NCI-H1105 (cell line): ENCODE measurements at regions not wholly inside any gene's neighbourhood (a gene's known extent, or its start where the extent isn't known, plus 50 kb on each side); places are given as distances from the start of the nearest gene placed in this dataset.

Source experiments
- DNase-seq: peaks from one replicate; lab custom pipeline; 2025; lab: John Stamatoyannopoulos, UW

DNA sequence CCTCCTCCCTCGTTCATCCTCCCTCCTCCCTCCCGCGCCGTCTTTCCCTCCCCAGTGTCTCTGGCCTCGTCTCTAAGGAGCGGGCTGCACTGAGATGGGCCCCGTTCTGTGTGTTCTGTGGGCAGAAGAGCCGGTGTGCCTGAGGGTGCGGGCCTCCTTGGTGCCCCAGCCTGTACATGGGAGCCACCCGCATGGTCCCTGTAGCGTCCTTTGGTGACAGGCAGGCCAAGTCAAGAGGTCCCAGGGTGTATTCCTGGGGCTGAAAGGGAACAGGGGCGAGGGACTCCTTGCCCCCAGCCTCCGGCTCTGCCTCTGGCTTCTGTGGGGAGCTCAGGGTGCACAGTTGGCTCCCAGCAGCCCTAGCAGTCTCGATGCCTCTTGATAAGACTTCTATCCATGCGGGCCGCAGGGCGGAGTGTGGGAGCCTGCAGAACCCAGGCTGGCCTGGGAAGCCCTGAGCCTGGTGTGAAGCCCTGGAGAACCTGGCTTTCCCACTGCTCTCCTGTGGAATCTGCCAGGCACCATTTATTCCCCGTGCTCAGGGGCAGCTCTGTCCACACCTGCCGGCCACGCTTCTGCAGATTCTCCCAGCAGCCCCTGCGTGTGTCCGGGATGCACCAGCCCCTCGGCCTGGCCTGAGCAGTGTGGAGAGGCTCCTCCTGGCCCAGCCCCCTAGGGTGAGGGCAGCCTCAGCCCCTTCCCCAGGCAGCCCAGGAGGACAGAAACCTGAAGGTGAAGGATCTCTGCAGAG lies 181.3 kb downstream of the KIF26A start:
- no peak for DNase-seq

- no peak for DNase-seq
Observed at GRCh38 chr14:104320611-104321086, 182.3 kb downstream of the KIF26A start.

DNA sequence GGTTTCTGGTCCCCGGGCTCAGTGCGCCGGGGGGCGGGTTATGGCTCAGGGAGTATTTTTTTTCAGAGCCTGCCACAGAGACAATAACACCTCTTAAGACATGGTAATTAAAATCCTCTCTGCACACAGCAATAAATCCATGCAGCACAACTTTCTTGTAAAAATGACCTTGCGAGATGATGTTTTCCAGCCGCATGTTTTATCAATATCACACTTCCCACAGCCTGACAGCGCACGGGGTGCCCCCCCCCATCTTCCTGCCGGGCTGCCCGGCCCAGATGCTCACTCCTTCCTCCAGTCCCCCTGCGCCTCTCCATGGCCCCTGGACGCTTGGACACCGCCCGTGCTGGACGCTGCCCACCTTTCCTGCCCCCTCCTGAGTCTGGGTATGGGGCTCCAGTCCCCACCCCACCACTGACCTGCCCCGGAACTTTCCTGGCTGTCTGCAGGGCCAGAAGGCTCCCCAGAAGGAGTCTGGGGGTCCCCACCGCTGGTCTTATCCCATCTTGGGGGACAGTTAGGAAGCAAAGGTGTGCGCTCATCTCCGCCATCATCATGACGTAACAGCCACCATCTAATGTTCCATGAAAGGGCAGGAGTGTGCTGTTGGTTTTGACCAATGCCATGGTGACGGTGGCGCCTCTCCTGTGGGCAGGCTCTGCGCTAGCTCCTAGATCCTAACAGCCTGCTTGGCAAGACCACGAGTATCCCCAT lies 182.9 kb downstream of the KIF26A start:
- DNase-seq: no peak

- no peak for DNase-seq
Observed at GRCh38 chr14:104321802-104322130, 183.4 kb downstream of the KIF26A start.

GRCh38 chr14:104322531-104323366 lies 184.4 kb downstream of the KIF26A start:
- no peak for DNase-seq

DNA sequence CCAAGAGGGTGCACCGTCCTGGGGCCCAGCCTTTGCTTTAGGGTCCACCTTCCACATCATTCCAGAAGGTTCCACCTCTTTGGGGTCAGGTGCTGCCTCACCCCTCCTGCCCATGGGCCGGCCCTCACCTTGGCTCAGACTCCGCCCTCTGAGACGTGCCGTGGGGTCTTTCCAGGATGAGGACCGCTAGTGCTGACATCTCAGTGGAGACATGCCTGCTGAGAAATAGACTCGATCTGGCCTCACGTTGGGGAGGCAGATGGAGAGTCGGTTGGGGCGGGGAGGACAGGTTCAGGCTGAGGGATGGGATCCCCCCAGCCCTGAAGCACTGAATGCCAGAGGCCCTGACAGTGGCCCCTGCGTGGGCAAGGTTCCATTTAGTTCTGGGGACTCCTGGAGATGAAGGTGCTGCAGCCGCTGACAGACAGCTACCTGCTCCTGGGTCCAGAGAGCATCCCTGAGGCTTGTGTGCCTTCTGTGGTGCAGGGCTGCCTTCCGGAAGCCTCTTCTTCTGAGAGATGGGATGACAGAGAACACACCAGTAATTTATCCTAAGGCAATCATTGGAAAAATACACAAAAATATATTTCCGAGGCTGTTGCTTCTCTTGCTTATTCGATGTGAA lies 185.3 kb downstream of the KIF26A start:
- no peak for DNase-seq

GRCh38 chr14:104326848-104327247 lies 188.5 kb downstream of the KIF26A start:
- no peak for DNase-seq

DNA sequence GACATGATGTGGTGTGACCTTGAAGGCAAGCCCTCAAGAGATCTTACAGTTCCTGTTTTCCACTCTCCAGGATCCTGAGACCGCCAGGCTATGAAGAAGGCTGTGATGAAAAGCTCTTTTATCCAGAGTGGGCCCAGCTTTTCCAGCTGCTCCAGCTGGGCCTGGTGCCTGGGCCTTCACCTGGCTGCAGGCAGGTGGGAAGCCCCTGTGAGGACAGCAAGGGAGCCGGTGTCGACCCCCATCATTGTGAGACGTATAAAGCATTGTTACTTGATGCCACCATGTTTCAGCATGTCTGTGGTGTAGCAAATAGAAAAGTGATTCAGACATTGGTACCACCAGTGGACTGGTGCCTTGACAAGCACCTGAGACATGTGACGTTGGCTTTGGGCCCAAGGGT lies 190.2 kb downstream of the KIF26A start:
- no peak for DNase-seq

- DNase-seq: no peak
Observed at GRCh38 chr14:104329793-104330192, 191.4 kb downstream of the KIF26A start.

GRCh38 chr14:104331871-104332605 lies 193.7 kb downstream of the KIF26A start:
- DNase-seq: no peak

- DNase-seq: no peak
Observed at GRCh38 chr14:104332634-104333270, 194.4 kb downstream of the KIF26A start.

DNA sequence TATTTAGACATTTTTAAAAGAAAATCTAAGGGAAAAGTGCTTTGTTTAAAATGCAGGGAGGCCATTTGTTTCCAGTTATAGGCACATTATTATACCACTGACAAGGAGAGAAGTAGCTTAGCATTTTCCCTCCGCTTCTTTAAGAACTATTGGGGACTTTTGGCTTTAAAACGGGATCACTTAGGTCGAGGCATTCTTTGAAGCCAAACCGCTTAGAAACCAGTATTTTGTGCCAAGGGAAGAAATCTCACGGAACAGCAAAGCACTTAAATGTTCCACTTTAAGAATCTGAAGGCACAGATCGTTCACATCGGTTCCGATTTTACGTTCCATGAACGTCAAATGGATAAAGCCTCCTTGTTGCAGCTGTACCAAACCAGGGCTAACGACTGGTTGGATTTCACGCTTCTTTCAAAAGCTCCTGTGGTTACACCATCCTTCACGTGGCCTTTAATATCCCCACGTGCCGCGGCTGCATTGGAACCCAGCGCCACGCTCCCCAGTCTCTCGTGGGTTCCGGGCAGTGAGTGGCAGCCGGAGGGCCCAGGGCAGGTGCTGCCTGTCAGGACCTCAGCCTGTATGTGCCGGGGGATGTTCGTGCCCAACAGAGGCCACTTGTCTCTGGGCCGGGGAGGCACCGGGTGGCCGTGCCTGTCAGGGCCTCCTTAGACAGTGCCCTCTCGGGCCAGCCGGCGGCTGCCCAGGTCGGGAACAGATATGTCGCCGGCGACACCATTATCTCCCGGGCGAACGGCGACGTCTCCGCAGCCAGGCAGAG lies 195.4 kb downstream of the KIF26A start:
- no peak for DNase-seq

DNA sequence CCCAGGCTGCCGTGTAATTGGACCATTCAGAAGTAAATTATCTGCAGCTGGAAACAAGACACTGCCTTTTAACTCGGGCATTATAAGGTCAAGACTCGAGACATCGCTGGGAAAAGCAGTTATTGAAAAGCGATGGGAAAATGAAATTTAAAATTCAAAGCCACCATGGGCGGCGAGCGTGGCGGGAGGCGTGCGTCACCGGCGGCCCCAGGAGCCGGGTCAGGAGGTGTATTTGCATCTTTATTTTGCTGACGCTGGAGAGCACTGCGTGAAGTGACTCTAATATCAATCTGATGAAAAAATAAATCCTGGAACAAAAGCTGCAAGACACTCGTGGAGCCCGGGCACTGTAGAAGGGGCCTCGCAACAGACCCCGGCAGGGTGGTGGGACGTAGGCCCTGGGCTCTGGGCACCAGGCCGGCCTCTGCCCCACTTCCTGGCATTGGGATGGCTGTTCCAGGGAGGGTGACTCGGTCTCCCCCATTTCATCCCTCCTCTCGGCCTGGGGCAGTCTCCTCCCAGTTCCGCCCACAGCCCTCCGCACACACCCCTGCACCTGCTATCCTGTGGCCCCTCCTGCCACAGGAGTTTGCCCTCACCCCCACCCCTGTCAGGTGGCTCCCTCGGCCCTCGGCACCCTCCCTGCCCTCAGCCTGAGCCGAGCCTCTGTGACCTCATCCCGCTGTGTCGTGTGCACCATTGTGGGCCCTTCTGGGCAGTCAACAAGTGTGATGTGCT lies 196.2 kb downstream of the KIF26A start:
- DNase-seq: no peak

DNA sequence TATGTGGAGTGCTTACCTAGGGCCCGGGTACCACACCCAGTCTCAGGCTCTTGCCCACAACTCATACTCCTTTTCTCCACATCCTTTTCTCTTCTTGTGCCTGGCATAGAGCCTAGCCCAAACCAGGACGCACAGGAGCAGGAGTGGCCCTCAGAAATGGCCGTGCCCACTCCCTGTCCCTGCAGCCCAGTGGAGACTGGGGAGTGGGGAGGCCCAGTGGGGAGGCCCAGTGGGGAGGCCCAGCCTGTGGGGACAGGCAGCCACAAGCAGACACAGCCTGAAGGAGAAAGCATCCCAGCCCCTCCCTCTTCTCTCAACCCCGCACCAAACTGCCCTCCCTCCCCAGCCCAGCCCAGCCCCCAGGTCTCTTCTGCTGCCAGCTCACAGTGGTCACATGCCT lies 196.8 kb downstream of the KIF26A start:
- DNase-seq: no peak

DNA sequence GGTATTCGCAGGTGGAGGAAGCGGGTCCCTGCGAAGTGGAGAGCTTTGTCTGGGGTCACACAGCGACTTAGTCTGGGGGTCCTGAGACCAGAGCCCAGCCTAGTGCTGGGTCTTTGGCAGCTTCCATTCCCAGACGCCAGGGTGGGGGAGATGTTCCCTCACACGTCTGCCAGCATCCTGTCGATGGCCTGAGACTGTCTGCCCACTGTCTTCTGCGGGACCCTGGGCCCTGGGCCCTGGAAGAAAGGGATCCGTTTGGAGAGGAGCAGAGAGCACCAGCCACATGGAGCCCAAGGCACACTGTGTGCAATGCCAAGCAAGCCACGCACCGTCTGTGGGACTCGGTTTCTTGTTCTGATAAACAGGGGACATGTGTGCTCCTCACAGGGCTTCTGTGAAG lies 197.2 kb downstream of the KIF26A start:
- DNase-seq: no peak

DNA sequence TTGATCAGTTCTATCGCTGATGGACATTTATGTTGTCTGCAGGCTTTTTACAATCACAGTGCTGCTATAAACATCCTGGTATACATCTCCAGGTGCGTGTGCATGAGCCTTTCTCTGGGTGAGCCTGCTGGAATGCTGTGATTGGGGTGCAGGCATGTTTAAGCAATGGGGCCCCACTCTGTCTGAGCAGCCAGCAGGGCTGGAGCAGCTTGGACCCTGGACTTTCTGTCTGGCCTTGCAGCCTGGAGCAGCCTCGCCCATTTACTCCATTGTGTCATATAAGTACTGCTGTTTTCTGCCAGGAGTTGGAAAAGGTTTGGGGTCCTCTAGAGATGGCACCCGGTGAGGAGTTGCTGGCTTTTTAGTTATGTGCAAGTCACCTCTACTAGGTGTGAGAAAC lies 199.0 kb downstream of the KIF26A start:
- DNase-seq: no peak

- DNase-seq: no peak
Observed at GRCh38 chr14:104339361-104339760, 201.0 kb downstream of the KIF26A start.

GRCh38 chr14:104339829-104340228 lies 201.4 kb downstream of the KIF26A start:
- DNase-seq: no peak
